Suprapubic skin (tissue), 3 donors: ENCODE measurements at regions not wholly inside any gene's neighbourhood (a gene's known extent, or its start where the extent isn't known, plus 50 kb on each side); places are given as distances from the start of the nearest gene placed in this dataset.

Source experiments
- CTCF ChIP-seq, 2 donors: fragments of 200-600 bp in 1 of 2; fragments of 450-650 bp in 1 of 2; sonication (generic) in 1 of 2; IDR thresholded peaks; one replicate each; pipeline ENCODE4 v1.5.1; 2016 to 2019; ENCODE audit warnings: antibody characterized with exemption in 2 of 2, mild to moderate bottlenecking in 1 of 2, moderate library complexity in 1 of 2
- POLR2AphosphoS5 ChIP-seq, 3 donors: sonication (generic); formaldehyde crosslinking; IDR thresholded peaks; one replicate each; pipeline ENCODE4 v1.6.1; 2017; ENCODE audit warnings: antibody characterized with exemption in 3 of 3

GRCh38 chr5:155193483-155194107, 180.0 kb downstream of the KIF4B start:
- TF ChIP-seq CTCF (IDR thresholded peaks at IDR 0.05) (no peak), POLR2AphosphoS5 (IDR thresholded peaks at IDR 0.05) (no peak)
